T-helper 1 cell treated with Interleukin-12 subunit alpha and Interleukin-12 subunit beta and Interleukin-4 antibody, amounts not matched to agents 30 ng/mL and 1 ng/mL, for 36 hours (primary cell): ENCODE measurements at regions not wholly inside any gene's neighbourhood (a gene's known extent, or its start where the extent isn't known, plus 50 kb on each side); places are given as distances from the start of the nearest gene placed in this dataset.
"Not testable (repeated sequence)": the region's sequence is repeated elsewhere in the genome, so short reads cannot be mapped to it uniquely, and the experiment has no call there.

Experiments used
- intact Hi-C: fragments of 100-400 bp; cut with micrococcal nuclease; formaldehyde crosslinking; loops from one replicate; pipeline ENCODE4 v1.15.1; 2024

DNA sequence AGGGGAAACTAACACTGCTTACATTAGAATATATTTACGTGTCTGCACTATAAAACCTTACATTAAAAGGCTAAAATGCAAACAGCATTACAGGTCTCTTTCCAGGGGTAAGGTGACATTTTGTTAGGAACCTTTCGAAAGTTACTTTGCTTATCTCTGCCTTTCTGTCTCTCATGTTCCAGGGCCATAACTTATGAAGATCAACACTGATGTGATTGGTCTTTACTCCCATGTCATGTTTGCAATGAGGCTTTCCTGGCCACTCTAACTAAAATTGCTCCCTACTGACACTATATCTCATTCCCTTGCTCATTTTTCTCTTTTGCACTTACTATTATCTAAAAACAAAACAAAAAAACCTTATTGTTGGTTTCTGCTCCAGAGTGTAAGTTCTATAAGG, 119.0 kb downstream of the JRKL start:
- intact Hi-C loops = no loop called here

DNA sequence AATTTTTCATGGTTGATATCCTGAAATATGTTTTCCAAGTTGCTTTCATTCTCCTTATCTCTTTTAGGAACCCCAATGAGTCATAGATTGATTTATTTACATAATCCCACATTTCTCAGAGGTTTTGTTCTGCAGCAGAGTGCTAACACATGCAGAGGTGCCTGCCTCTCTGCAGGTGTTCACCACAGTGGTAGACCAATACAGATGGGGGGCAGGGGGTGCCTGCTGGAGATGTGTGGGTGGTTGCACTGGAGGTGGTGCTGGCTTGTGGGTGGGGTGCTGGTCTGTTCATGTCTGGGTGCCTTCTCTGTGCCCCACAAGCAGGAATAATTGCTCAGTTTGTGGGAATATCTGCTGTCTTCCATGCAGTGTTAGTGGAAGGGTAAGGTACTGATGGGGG, 131.1 kb downstream of the JRKL start:
- intact Hi-C loops = no loop called here

DNA sequence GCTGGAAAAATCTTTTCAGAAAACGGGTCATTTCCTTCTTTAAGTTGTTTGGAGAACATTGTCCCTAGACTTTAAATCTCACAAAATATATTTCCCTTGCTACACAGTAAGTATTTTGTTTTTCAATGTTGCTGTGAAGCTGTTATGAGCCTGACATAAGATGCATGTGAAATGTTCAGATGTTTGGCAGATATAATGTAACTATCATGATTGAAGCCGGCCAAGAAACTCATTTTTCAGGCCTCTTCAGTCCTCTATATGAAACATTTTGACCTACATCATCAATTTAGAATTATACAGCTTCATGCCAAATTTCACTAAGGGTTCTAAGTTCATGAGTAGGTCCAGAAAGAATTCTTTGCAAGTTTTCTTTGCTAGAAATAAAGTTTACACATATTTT, 133.8 kb downstream of the JRKL start:
- intact Hi-C loops = no loop called here

DNA sequence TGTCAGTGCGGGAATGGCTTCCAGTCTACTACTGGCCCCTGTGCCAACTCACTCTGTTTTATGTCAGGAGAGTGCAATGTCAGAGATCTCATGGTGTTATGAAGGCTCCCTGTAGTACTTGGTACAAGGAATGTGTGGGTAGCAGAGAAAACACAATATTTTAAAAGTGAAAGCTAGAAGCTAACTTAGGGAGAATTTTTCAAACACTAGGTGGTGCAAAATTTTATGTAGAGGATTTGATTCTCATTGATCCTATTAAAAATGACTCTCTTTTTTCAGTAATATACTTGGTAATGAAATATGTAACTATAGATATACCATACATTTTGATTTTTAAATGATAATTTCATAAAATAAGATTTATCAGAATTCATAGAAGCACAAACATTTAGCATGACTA, 134.7 kb downstream of the JRKL start:
- intact Hi-C loops = no loop called here

DNA sequence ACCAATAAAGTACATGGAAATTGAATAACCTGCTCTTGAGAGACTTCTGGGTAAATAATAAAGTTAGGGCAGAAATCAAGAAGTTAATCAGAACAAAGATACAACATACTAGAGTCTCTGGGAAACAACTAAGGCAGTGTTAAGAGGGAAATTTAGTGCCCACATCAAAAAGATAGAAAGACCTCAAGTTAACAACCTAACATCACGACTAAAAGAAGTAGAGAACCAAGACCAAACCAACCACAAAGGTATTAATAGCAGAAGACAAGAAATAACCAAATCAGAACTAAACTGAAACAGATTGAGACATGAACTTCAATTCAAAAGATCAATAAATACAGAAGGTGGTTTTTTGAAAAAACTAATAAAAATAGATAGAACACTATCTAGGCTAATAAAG, 140.7 kb downstream of the JRKL start:
- intact Hi-C loops = no loop called here

DNA sequence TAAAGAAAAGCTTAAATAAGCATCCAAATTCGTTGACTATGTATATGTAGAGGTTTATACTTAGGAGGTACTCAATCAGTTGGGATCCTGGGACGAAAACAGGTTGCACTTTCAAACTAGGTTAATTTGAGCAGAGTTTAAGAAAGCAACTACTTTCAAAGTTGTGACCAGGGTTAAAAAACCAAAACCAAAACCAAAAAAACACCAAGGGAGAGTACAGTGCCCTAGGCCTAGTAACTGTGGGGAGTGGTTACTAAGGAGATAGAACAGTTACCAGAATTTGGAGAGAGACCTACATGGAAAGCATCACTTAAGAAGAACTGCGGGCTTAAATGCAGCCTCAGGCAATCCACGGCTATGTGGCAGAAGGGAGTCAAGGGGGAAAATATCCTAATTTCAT, 148.3 kb downstream of the JRKL start:
- intact Hi-C loops = no loop called here

DNA sequence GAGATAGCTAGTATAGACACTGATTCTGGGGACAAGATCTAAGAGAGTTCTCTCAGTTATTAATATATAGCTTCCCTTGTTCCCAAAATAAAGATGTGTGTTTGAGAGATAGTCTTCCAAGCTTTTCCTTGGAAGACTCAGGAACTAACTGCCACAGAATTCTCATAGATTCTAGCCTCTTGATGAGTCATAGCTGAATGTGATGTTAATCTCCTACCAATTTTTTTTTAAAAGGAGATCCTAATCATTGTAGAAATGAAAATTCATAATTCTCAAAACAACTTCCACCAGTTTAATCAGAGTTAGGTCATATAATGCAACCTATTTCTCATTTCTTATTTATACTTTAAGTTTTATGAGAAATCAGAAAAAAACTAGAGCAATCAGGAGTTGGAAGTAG, 148.8 kb downstream of the JRKL start:
- intact Hi-C loops = no loop called here

DNA sequence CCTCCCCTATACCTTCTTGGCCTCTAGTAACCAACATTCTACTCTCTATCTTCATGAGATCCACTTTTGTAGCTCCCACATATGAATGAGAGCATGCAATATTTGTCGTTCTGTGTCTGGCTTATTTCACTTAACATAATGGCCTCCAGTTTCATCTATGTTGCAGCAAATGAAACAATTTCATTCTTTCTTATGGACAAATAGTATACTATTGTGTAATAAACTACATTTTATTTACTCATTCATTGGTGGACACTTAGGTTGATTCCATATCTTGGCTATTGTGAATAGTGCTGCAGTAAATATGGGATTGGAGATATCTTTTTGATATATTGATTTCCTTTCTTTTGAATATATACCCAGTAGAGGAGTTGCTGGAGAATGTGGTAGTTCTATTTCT, 151.1 kb downstream of the JRKL start:
- intact Hi-C loops = no loop called here

DNA sequence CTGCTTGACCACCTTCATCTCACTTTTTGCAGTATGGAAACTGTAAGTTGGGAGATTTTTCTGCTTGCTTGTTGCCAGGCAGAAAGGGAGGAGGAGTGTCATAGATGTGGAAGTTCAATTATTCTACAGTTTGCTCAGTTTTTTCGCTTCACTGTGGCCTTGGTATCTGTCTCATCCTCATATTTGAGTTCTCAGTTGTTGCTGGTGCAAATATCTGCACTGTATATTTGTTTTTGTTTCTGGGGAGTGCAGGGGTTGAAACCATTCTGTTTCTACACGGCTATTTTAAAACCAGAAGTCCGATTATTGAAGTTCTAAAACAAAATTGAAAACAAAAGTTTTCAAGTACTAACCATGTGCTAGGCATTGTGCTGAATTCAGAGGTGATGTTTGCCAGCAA, 153.4 kb downstream of the JRKL start:
- intact Hi-C loops = no loop called here

DNA sequence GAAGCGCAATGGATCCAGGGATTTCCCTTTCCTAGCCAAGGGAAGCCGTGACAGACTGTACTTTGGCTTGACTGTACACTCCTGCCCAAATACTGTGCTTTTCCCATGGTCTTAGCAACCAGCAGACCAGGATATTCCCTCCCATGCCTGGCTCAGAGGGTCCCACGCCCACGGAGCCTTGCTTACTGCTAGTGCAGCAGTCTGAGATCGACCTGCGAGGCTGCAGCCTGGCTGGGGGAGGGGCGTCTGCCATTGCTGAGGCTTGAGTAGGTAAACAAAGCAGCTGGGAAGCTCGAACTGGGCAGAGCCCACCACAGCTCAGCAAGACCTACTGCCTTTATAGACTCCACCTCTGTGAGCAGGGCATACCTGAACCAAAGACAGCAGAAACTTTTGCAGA, 155.4 kb downstream of the JRKL start:
- intact Hi-C loops = not testable (repeated sequence)

DNA sequence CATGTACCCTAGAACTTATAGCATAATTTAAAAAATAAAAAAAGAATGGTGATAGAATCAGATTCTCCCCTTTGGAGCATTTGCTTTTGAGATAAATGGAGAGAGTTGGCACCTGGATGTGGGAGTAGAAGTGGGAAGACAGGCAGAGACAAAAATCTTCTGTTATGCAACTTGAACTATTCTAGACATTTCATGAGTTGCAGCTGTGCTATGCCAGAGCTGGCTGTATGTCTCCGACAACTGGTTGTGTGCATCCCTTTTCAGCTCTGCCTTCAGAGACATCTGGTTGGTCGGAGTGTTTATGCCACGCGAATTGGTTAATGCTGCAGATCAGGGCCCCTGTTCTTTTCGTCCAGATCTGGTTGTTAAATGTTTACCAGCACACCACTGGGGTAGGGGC, 161.3 kb downstream of the JRKL start:
- intact Hi-C loops = loop anchor here (10.0 kb wide), 1 partner anchor 1114 kb away; no protein-coding TSS in a partner anchor

DNA sequence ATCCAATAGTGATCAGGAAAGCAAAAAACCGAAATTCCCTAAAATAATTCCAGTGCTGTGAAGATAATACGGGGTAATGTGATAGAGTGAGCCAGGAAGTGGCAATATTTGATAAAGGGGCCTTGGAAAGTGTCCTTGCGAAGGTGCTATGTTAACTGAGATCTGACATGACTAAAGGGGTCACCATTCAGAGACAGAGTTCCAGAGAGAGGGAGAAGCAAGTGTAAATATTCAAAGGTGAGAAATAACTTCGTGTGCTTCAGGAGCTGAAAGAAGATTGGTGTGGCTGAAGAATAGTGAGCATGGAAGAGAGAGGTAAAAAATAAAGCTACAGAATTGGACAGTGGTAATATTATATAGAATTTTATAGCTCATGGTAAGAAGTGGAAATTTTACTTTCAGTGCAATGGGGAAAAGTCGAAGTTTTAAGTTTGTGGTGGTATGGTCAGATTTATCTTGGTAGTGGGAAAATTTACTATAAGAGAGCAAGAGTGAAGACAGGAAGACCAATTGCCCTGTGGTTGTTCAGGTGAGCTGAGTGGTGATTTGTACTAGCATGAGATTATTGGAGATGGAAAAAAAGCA, 164.5 kb downstream of the JRKL start:
- intact Hi-C loops = loop anchor here (10.0 kb wide), 1 partner anchor 1110 kb away; no protein-coding TSS in a partner anchor

DNA sequence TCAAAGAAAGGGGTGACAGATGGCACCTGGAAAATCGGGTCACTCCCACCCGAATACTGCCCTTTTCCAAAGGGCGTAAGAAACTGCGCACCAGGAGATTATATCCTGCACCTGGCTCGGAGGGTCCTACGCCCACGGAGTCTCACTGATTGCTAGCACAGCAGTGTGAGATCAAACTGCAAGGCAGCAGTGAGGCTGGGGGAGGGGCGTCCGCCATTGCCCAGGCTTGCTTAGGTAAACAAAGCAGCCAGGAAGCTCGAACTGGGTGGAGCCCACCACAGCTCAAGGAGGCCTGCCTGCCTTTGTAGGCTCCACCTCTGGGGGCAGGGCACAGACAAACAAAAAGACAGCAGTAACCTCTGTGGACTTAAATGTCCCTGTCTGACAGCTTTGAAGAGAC, 166.0 kb downstream of the JRKL start:
- intact Hi-C loops = loop anchor here (10.0 kb wide), 1 partner anchor 1109 kb away; no protein-coding TSS in a partner anchor

DNA sequence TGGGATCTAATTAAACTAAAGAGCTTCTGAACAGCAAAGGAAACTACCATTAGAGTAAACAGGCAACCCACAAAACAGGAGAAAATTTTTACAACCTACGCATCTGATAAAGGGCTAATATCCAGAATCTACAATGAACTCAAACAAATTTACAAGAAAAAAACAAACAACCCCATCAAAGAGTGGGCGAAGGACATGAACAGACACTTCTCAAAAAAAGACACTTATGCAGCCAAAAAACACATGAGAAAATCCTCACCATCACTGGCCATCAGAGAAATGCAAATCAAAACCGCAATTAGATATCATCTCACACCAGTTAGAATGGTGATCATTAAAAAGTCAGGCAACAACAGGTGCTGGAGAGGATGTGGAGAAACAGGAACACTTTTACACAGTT, 170.9 kb downstream of the JRKL start:
- intact Hi-C loops = loop anchor here (5.0 to 10.0 kb wide), 2 partner anchors 1326 to 1408 kb away; partner anchors contain the start of gene SESN3

DNA sequence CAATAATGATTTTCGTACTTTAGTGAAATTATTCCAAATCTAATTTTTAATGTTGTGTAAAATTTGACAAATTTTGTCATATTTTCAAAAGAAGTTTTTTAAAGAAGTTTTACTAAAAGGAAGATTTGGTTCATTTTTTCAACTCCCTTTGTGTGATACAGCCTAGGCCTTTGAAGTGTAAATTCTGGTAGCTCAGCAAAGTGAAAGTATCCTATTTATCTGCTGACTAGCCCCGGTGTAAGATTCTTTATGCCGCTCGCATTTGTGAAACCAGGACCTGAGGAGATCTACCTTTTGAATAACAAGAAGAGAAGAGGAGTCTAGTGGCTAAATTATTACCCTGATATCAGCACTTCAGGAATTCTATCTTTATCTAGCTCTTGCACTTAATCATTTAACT, 177.4 kb downstream of the JRKL start:
- intact Hi-C loops = loop anchor here (2.0 to 10.0 kb wide), 4 partner anchors 14 to 1332 kb away; partner anchors contain the start of genes CEP57 and SESN3

DNA sequence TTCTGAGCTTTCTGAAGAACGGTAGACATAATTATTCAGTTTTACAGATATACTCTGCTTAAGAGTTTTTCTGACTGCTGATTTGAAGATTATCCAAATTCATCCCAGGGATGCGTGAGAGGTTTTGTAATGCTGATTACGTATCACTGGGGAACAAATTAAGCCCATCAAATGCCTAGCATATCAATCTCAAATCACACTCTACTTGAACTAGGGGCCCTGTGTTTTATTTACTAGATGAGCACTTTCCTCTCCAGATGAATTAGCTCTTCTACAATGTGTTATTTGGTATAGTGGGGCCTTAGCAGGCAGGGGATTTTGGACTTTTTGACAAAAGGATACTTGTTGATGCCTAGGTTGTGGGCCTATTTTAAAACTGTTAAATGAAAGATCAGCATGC, 177.9 kb downstream of the JRKL start:
- intact Hi-C loops = loop anchor here (2.0 to 10.0 kb wide), 4 partner anchors 15 to 1333 kb away; partner anchors contain the start of genes CEP57 and SESN3

DNA sequence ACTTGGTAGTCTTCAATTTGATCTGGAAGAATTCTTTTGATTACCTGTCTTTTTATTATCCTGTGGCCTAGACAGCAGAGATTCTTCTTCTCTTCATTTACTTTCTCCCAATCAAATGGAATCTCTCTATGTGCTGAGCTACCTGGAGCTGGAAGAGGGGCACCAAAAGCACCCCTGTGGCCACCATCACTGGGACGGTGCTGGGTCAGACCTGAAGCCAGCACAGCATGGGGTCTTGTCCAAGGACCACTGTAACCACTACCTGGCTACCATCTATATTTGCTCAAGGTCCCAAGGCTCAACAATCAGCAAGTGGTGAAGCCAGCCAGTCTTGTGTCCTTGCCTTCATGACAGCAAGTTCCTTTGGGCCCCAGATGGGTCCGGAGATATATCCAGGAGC, 186.6 kb downstream of the JRKL start:
- intact Hi-C loops = no loop called here

DNA sequence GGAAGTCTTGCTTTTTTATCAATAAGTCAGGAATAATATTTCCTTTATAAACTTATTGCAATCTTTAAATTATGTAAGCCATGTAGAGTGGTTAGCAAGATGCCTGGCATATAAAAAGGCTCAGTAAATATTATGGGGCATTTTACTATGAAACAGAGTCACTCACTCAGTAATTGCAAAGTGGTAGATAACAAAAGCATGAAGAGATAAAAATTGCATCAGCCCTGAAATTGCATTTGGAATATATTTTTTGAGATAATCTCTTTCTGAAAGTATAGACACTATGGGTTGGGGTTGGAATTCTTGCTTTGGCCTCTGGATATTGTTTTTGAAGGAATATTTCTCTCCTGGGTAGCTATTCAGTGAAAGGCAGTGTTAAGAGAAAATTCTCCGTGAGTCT, 188.6 kb downstream of the JRKL start:
- intact Hi-C loops = no loop called here

DNA sequence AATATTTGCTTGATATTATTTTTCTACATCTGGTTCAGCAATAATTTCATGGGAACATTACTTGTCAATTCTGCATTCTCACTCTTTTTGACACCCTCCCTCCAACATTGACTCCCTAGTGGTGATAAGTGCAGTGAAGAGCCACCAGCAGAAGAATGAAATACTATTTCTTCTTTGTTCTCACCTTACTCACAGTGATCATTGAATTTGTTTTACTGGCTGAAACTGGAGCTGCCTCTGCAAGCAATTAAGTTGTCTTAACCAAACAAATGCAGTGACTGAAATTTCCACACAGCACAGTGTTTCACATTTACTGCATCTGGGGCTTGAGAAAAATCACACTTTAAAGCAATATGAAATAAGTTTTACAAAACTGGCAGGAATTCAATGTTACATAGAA, 189.8 kb downstream of the JRKL start:
- intact Hi-C loops = no loop called here

DNA sequence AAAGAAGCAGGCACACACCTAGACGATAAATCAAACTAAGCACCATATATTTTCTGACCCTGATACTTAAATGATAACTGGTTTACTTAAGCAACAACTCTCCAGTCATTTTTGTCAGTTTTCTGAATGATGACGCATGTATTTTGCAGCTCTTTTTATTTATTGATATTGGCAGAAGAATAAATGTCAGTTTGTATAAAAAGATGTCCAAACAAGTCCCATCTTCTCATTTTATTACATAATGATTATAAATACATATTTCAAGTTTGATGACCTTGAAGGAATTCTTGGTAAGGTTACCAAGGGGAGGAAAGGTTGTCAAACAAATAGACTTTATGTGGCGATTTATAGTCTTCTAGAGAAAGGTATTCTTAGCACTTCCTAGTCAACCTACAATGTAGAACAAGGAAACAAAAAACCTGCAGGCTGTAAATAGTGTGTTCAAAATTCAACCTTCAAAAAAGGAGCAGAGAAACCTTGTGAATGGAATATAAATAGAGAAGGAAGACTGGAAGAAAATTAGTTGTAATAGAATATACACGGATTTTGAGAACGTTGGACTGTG, 190.7 kb downstream of the JRKL start:
- intact Hi-C loops = no loop called here

DNA sequence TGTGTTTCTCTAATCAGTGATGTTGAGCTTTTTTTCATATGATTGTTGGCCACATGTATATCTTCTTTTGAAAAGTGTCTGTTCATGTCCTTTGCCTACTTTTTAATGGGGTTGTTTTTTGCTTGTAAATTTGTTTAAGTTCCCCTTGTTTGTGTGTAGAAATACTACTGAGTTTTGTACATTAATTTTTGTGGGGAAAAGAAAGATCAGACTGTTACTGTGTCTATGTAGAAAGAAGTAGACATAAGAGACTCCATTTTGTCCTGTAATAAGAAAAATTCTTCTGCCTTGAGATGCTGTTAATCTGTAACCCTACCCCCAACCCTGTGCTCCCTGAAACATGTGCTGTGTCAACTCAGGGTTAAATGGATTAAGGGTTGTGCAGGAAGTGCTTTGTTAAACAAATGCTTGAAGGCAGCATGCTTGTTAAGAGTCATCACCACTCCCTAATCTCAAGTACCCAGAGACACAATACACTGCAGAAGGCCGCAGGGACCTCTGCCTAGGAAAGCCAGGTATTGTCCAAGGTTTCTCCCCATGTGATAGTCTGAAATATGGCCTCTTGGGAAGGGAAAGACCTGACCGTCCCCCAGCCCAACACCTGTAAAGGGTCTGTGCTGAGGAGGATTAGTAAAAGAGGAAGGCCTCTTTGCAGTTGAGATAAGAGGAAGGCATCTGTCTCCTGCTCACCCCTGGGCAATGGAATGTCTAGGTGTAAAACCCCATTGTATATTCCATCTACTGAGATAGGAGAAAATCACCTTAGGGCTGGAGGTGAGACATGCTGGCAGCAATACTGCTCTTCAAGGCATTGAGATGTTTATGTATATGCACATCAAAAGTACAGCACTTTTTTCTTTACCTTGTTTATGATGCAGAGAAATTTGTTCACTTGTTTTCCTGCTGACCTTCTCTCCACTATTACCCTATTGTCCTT, 196.4 kb downstream of the JRKL start:
- intact Hi-C loops = not testable (repeated sequence)

DNA sequence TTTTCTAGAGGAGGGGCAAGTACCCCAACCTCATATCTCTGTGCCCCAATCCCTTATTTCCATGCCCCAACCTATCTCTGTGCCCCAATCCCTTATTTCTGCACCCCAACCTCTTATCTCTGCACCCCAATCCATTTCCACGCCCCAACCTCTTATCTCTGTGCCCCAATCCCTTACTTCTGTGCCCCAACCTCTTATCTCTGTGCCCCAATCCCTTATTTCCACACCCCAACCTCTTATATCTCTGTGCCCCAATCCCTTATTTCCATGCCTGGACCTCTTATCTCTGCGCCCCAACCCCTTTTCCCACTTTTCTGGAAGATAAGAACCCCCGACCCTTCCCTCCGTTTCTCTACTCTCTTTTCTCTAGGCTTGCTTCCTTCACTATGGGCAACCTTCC, 199.0 kb downstream of the JRKL start:
- intact Hi-C loops = not testable (repeated sequence)
